ENCODE measurements at regions not wholly inside any gene's neighbourhood (a gene's known extent, or its start where the extent isn't known, plus 50 kb on each side); places are given as distances from the start of the nearest gene placed in this dataset.
"Not testable (repeated sequence)": the region's sequence is repeated elsewhere in the genome, so short reads cannot be mapped to it uniquely, and the experiment has no call there.

- DNase-seq = peak; percentile 18 to 66
- TF ChIP-seq POLR2A (IDR thresholded peaks at IDR 0.05; ENCODE audit: low read length) = no peak
- TF ChIP-seq GATA1 (IDR thresholded peaks at IDR 0.05; ENCODE audit: low read depth, low read length) = no peak
Measured at GRCh38 chr13:30835442-30835841, 70.6 kb upstream of the MEDAG start.

GRCh38 chr13:30837227-30838159 lies 68.6 kb upstream of the MEDAG start:
- DNase-seq = peak in 1 of 2 experiments; percentile 40
- TF ChIP-seq GATA1 (IDR thresholded peaks at IDR 0.05; ENCODE audit: low read depth, low read length) = no peak

GRCh38 chr13:30839636-30840035 lies 66.4 kb upstream of the MEDAG start:
- DNase-seq = not testable (repeated sequence)

GRCh38 chr13:30840515-30840914 lies 65.6 kb upstream of the MEDAG start:
- DNase-seq = no peak

GRCh38 chr13:30841154-30841553 lies 64.9 kb upstream of the MEDAG start:
- TF ChIP-seq GATA1 (IDR thresholded peaks at IDR 0.05; ENCODE audit: low read depth, low read length) = no peak
- no peak for TF ChIP-seq POLR2A (IDR thresholded peaks at IDR 0.05; ENCODE audit: low read length)

More at GRCh38 chr13:30840515-30840914, 65.6 kb upstream of the MEDAG start:
- TF ChIP-seq POLR2A (IDR thresholded peaks at IDR 0.05; ENCODE audit: low read length) (no peak), GATA1 (IDR thresholded peaks at IDR 0.05; ENCODE audit: low read depth, low read length) (no peak)

GRCh38 chr13:30843548-30843947 lies 62.5 kb upstream of the MEDAG start:
- TF ChIP-seq GATA1 (IDR thresholded peaks at IDR 0.05; ENCODE audit: low read depth, low read length) = no peak
- no peak for TF ChIP-seq POLR2A (IDR thresholded peaks at IDR 0.05; ENCODE audit: low read length)
- peak; percentile 13 to 41 for DNase-seq

More at GRCh38 chr13:30841154-30841553, 64.9 kb upstream of the MEDAG start:
- no peak for DNase-seq

GRCh38 chr13:30844548-30845296 lies 61.3 kb upstream of the MEDAG start:
- TF ChIP-seq POLR2A (IDR thresholded peaks at IDR 0.05; ENCODE audit: low read length) (no peak), GATA1 (IDR thresholded peaks at IDR 0.05; ENCODE audit: low read depth, low read length) (no peak)
- DNase-seq = peak; percentile 12 to 46

GRCh38 chr13:30845297-30846214 lies 60.5 kb upstream of the MEDAG start:
- no peak for DNase-seq
- TF ChIP-seq GATA1 (IDR thresholded peaks at IDR 0.05; ENCODE audit: low read depth, low read length) = no peak
- no peak for TF ChIP-seq POLR2A (IDR thresholded peaks at IDR 0.05; ENCODE audit: low read length)

- TF ChIP-seq GATA1 (IDR thresholded peaks at IDR 0.05; ENCODE audit: low read depth, low read length) (no peak), POLR2A (IDR thresholded peaks at IDR 0.05; ENCODE audit: low read length) (no peak)
- no peak for DNase-seq
Measured at GRCh38 chr13:30846311-30846710, 59.8 kb upstream of the MEDAG start.

- TF ChIP-seq POLR2A (IDR thresholded peaks at IDR 0.05; ENCODE audit: low read length) (no peak), GATA1 (IDR thresholded peaks at IDR 0.05; ENCODE audit: low read depth, low read length) (no peak)
- no peak for DNase-seq
Measured at GRCh38 chr13:30846866-30847265, 59.2 kb upstream of the MEDAG start.

GRCh38 chr13:30847650-30848307 lies 58.3 kb upstream of the MEDAG start:
- no peak for DNase-seq
- TF ChIP-seq POLR2A (IDR thresholded peaks at IDR 0.05; ENCODE audit: low read length) = no peak
- no peak for TF ChIP-seq GATA1 (IDR thresholded peaks at IDR 0.05; ENCODE audit: low read depth, low read length)

- DNase-seq = no peak
- TF ChIP-seq GATA1 (IDR thresholded peaks at IDR 0.05; ENCODE audit: low read depth, low read length) = no peak
- no peak for TF ChIP-seq POLR2A (IDR thresholded peaks at IDR 0.05; ENCODE audit: low read length)
Measured at GRCh38 chr13:30848332-30849027, 57.6 kb upstream of the MEDAG start.

- DNase-seq = no peak
- TF ChIP-seq POLR2A (IDR thresholded peaks at IDR 0.05; ENCODE audit: low read length) (no peak), GATA1 (IDR thresholded peaks at IDR 0.05; ENCODE audit: low read depth, low read length) (no peak)
Measured at GRCh38 chr13:30849611-30850010, 56.5 kb upstream of the MEDAG start.
